CD4-positive, alpha-beta T cell treated with Interleukin-15 for 1 hour (primary cell): ENCODE measurements at regions not wholly inside any gene's neighbourhood (a gene's known extent, or its start where the extent isn't known, plus 50 kb on each side); places are given as distances from the start of the nearest gene placed in this dataset.

Experiments
- DNase-seq: peaks from one replicate; pipeline ENCODE4 v3.0.0-alpha.2; 2020

- DNase-seq = no peak
Measured at GRCh38 chr6:41474213-41474933, 71.8 kb upstream of the FOXP4 start.

GRCh38 chr6:41475164-41475563, 71.0 kb upstream of the FOXP4 start:
- no peak for DNase-seq

DNA sequence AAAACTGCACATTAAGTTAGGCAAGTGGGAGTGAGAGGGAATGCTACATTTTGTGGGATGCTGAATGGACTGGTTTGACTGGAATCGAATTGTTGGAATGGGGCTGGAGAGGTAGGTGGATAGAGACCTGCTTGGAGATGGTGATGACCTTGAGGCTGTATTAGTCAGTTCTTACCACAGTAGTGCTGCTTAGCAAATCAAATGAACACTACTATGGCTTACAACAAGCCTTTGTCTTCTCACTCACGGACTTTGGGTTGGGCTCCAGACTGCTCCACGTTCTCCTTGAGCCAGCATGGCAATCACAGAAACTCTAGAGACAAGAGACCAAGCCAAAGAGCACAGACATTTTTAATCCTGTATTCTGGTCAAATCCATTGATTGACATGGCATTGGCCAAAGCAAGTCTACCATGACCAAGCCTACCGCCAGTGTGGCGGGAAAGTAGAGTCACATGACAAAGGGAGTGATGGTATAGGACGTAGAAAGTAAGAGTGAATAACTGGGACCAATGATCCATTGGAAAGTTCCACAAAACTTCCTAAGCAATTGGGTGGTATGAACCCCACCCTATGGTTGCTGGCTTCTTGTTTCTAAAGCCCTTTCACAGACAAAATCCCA, 70.3 kb upstream of the FOXP4 start:
- no peak for DNase-seq

DNA sequence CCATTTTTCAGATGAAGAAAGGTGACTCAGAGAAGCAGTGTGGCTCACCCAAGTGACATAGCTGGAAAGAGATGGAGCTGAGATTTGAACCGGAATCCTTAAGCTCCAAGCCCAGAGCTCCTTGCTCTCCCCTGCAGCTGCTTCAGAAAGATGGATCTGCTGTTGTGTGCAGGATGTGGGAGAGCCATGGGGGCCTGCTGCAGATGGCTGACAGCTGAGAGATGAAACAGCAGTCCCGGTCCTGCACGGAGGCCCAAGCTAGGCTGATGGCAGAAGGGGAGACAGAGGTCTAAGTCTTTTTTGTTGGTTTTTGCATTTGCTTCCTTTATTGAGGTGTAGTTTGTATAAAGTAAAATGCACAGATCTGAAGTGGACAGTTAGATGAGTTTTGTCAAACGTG, 69.8 kb upstream of the FOXP4 start:
- no peak for DNase-seq

GRCh38 chr6:41477572-41477971, 68.6 kb upstream of the FOXP4 start:
- DNase-seq = no peak

DNA sequence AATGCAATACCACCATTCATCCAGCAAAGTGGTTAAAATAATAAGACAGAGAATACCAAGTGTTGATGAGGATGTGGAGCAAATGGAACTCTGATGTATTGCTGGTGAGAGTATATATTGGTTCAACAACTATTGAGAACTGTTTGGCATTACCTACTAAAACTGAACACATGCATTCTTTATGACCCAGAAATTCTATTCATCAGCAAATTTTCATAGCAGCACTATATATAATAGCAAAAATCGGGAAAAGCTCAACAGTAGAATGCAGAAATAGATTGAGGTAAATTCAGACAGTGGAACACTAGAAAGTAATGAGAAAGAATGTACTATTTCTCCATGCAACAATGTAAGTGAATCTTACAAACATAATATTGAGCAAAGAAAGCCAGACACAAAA, 62.2 kb upstream of the FOXP4 start:
- DNase-seq = no peak

DNA sequence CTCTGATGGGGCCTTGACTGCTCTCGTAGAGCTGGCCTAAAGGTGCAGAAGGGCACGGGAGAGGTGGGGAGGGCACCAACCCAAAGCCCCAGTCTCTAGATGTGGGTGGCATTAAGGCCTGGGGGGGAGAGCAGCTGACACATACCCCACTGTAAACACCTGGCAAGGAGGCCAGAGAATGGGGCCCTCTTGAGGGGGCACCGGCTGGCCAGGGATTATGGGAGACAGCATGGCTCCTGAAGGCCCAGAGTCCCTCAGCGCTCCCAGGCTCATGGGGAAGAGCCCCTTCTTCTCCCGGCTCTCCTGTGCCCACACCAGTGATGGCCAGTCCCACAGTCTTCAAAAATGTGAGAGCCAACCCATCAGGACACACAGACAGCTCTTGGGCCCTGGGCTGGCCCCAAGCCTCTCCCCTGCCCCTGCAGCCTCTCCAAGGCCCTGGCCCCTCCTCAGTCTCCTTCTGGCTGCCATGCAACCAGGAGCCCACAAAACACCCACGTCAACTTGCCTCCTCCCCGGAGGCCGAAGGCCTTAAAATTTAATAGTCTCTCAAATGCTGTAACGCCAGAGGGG, 58.2 kb upstream of the FOXP4 start:
- no peak for DNase-seq

DNA sequence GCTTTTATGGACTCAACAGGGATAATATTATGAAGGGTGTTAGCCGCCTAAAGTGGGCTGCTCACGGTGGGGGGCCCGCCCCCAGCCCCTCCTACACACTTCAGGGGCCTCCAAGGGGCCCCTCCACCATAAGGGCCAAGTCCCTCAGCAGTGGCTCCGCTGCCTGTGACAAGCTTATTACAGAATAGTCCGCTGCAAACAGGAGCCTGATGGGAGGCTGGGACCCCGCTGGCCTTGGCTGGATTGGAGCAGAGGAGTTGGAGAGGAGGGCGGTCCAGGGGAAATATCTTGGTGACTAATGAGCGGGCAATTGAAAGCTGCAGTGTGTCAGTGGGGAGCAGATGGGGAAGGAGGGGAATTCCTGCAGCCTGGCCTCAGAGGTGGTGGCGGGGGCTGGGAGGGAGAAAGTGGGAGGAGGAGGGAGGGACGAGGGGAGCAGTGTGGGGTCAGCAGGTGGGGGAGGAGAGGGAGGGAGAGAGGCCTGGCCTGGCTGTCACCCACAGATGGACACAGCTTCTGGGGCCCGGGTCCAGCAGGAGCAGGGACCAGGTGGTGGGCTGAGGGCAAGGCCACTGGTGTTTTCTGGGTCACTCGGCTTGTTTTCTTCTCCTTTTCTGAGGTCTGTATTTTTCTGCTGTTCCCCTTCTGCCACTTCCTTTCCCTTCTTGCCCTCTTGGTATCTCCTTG, 57.6 kb upstream of the FOXP4 start:
- no peak for DNase-seq

- DNase-seq = no peak
Measured at GRCh38 chr6:41489120-41489851, 56.9 kb upstream of the FOXP4 start.

GRCh38 chr6:41492261-41492891, 53.8 kb upstream of the FOXP4 start:
- no peak for DNase-seq

DNA sequence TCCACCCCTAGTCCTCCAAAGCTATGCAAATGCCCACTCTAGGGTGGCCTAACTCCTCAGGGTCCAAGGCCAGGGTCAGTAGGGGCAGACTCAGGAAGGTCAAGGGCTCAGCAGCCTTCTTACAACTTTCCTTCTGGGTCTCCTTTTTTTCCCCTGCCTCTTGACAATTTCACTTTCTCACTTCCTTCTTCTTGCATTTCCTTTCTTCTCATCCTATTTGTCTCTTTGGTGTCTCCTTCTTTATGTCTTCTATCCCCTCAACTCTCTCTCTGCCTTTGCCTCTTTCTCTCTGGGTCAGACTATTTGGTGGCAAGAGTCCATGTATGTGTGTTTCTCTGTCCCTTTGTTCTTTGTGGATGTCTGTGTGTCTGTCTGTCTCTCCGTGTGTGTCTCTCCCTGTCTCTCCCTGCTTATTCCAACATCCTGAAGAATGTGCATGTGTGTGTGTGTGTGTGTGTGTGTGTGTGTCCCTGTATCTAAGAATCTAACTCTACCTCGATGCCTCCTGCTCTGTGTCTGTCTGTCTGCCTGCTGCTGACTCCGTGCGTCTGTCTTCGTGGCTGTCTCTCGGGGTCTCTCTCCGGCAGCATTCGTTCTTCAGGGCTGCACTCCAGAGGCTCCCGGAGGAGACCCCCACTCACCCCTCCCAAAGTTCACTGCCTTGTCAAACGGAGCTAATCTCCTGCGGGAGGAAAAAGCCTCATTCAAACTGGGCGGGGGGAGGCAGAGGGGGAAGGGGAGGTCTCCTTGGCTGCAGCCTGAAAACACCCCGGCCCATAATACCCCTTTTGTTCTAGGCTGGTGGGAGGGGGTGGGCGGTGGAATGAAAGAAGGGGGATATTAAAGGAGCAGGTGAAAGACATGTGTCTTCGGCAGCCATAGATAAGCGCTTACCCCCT, 51.7 kb upstream of the FOXP4 start:
- DNase-seq = no peak
